Transverse colon (tissue), 4 donors: ENCODE measurements at regions not wholly inside any gene's neighbourhood (a gene's known extent, or its start where the extent isn't known, plus 50 kb on each side); places are given as distances from the start of the nearest gene placed in this dataset.

Experiments
- POLR2A ChIP-seq: fragments of 450-650 bp; IDR thresholded peaks from one replicate; pipeline ENCODE4 v1.6.1; 2016; ENCODE audit warnings: antibody characterized with exemption, mild to moderate bottlenecking, moderate library complexity
- POLR2AphosphoS5 ChIP-seq, 3 donors: sonication (generic); formaldehyde crosslinking; IDR thresholded peaks; one replicate each; pipeline ENCODE4 v1.6.1; 2016; ENCODE audit warnings: antibody characterized with exemption in 3 of 3
- TF ChIP-seq, protein P1 (sequence below), 5 experiments: fragments of 200-600 bp in 3 of 5; fragments of 450-650 bp in 2 of 5; sonication (generic) in 3 of 5; IDR thresholded peaks; 1 replicate in 2 of 5; 2 replicates in 3 of 5; pipeline ENCODE4 v1.5.1; 2016 to 2017; ENCODE audit warnings: antibody characterized with exemption in 5 of 5, inconsistent platforms in 3 of 5, mild to moderate bottlenecking in 2 of 5, moderate library complexity in 1 of 5

DNA sequence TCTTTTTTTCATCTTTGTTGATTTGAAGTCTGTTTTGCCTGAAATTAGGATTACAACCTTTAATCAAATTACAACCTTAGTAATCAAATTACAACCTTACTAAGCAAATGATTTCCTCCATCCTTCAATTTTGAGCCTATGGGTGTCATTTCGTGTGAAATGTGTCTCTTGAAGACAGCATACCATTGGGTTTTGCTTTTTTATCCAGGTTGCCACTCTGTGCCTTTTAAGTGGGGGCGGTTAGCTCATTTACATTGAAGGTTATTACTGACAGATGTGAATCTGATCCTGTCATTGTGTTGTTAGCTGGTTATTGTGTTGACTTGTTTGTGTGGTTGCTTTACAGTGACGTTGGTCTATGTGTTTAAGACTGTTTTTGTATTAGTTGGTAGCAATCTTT is 74.8 kb upstream of the BCL9 start:
- TF ChIP-seq, protein P1, sequence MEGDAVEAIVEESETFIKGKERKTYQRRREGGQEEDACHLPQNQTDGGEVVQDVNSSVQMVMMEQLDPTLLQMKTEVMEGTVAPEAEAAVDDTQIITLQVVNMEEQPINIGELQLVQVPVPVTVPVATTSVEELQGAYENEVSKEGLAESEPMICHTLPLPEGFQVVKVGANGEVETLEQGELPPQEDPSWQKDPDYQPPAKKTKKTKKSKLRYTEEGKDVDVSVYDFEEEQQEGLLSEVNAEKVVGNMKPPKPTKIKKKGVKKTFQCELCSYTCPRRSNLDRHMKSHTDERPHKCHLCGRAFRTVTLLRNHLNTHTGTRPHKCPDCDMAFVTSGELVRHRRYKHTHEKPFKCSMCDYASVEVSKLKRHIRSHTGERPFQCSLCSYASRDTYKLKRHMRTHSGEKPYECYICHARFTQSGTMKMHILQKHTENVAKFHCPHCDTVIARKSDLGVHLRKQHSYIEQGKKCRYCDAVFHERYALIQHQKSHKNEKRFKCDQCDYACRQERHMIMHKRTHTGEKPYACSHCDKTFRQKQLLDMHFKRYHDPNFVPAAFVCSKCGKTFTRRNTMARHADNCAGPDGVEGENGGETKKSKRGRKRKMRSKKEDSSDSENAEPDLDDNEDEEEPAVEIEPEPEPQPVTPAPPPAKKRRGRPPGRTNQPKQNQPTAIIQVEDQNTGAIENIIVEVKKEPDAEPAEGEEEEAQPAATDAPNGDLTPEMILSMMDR (IDR thresholded peaks at IDR 0.05): no peak
- no peak for TF ChIP-seq POLR2A
- no peak for TF ChIP-seq POLR2AphosphoS5 (IDR thresholded peaks at IDR 0.05)
